Stomach (tissue), 8 donors: ENCODE measurements at regions not wholly inside any gene's neighbourhood (a gene's known extent, or its start where the extent isn't known, plus 50 kb on each side); places are given as distances from the start of the nearest gene placed in this dataset.

Source experiments
- DNase-seq, 2 donors: peaks; one replicate each; pipeline versions ENCODE4 v3.0.0 to v3.0.0-alpha.2; 2013 to 2019
- H3K27ac ChIP-seq, 5 donors: fragments of 200-600 bp in 4 of 5; sonication (generic) in 4 of 5; one replicate each; pipeline ENCODE4 v1.5.1; 2013 to 2019; ENCODE audit warnings: mild to moderate bottlenecking in 1 of 5, moderate library complexity in 1 of 5
- H3K27me3 ChIP-seq, 3 donors: fragments of 200-600 bp; sonication (generic); one replicate each; pipeline ENCODE4 v1.5.1; 2017 to 2019; ENCODE audit warnings: mixed run types in 1 of 3
- H3K36me3 ChIP-seq, 4 donors: fragments of 200-600 bp; sonication (generic); 1 replicate in 3 of 4; 2 replicates in 1 of 4; pipeline ENCODE4 v1.5.1; 2016 to 2019
- H3K4me1 ChIP-seq, 4 donors: fragments of 200-600 bp; sonication (generic); one replicate each; pipeline ENCODE4 v1.5.1; 2016 to 2019
- H3K4me3 ChIP-seq, 4 donors: fragments of 200-600 bp; sonication (generic) in 3 of 4; one replicate each; pipeline ENCODE4 v1.5.1; 2016 to 2019; ENCODE audit warnings: mild to moderate bottlenecking in 1 of 4
- H3K9me3 ChIP-seq, 4 donors: fragments of 200-600 bp; sonication (generic); one replicate each; pipeline ENCODE4 v1.5.1; 2016 to 2019
- CTCF ChIP-seq, 7 experiments: fragments of 450-650 bp in 4 of 7; fragments of 200-600 bp in 3 of 7; sonication (generic) in 3 of 7; IDR thresholded peaks; one replicate each; pipeline ENCODE4 v1.5.1; 2016 to 2019; ENCODE audit warnings: antibody characterized with exemption in 7 of 7, control low read depth in 2 of 7, mild to moderate bottlenecking in 1 of 7
- EP300 ChIP-seq: sonication (generic); formaldehyde crosslinking; IDR thresholded peaks from one replicate; pipeline ENCODE4 v1.6.1; 2017; ENCODE audit warnings: antibody characterized with exemption
- POLR2A ChIP-seq, 4 donors: fragments of 450-650 bp; IDR thresholded peaks; one replicate each; pipeline ENCODE4 v1.6.1; 2016; ENCODE audit warnings: antibody characterized with exemption in 4 of 4, control low read depth in 2 of 4, mild to moderate bottlenecking in 1 of 4, moderate library complexity in 1 of 4
- POLR2AphosphoS5 ChIP-seq, 3 donors: sonication (generic); formaldehyde crosslinking; IDR thresholded peaks; one replicate each; pipeline ENCODE4 v1.6.1; 2016; ENCODE audit warnings: antibody characterized with exemption in 3 of 3
- WGBS, 5 donors: extraction: QIAGEN DNeasy Blood & Tissue Kit in 3 of 5; methylation state at CpG; one replicate each; pipeline versions ENCODE4 v1.1.5 to v1.1.7; 2013 to 2018; 5-methylcytosine and 5-hydroxymethylcytosine counted together
- intact Hi-C: fragments of 100-400 bp; cut with DNase I; formaldehyde crosslinking; loops from one replicate; pipeline ENCODE4 v1.15.1; 2023; ENCODE audit warnings: low total_unique reads
- donor health status: healthy with polysubstance abuse.
- donor health status: Bipolar disorder and iron deficiency.
- donor health status: healthy.

- TF ChIP-seq POLR2A (IDR thresholded peaks at IDR 0.05) (no peak), CTCF (IDR thresholded peaks at IDR 0.05) (no peak), EP300 (no peak), POLR2AphosphoS5 (IDR thresholded peaks at IDR 0.05) (no peak)
- 66 to 87% (median 79%) methylated on average over 6 of the region's 6 CpGs for WGBS, 5 donors
- intact Hi-C loops, result no loop called here
- Histone ChIP-seq H3K27ac (no peak overlapping the region), H3K27me3 (no peaks in the 10 kb centered on the region), H3K4me3 (no peak overlapping the region), H3K4me1 (no peaks in the 10 kb centered on the region), H3K36me3 (no peaks in the 10 kb centered on the region), H3K9me3 (no peaks in the 10 kb centered on the region)
- no peak for DNase-seq
These were observed 1271.6 kb upstream of the SORCS1 start for GRCh38 chr10:108436096-108436495.

- Histone ChIP-seq H3K4me3 (no peak overlapping the region), H3K27me3 (no peaks in the 10 kb centered on the region), H3K36me3 (no peaks in the 10 kb centered on the region), H3K4me1 (no peaks in the 10 kb centered on the region), H3K9me3 (no peaks in the 10 kb centered on the region), H3K27ac (no peak overlapping the region)
- intact Hi-C loops, result no loop called here
- WGBS, 5 donors, result 73 to 90% (median 87%) methylated on average over 3 of the region's 3 CpGs
- no peak for DNase-seq
- TF ChIP-seq POLR2A (IDR thresholded peaks at IDR 0.05), result no peak
- TF ChIP-seq POLR2AphosphoS5 (IDR thresholded peaks at IDR 0.05), result no peak
- TF ChIP-seq CTCF (IDR thresholded peaks at IDR 0.05), result no peak
These were observed 1270.2 kb upstream of the SORCS1 start for GRCh38 chr10:108434559-108435252.

GRCh38 chr10:108427146-108427545 is 1262.6 kb upstream of the SORCS1 start:
- H3K27me3 ChIP-seq, result no peaks in the 10 kb centered on the region
- no peak for TF ChIP-seq EP300
- TF ChIP-seq CTCF (IDR thresholded peaks at IDR 0.05), result no peak
- TF ChIP-seq POLR2AphosphoS5 (IDR thresholded peaks at IDR 0.05), result no peak
- TF ChIP-seq POLR2A (IDR thresholded peaks at IDR 0.05), result no peak
- H3K4me3 ChIP-seq, result no peak overlapping the region
- peak; percentile 27 to 53 for DNase-seq
- WGBS, 5 donors, result 4 to 14% (median 9%) methylated on average over 5 of the region's 5 CpGs
- H3K36me3 ChIP-seq, result no peaks in the 10 kb centered on the region
- intact Hi-C loops, result no loop called here
- H3K27ac ChIP-seq, result no peak overlapping the region
- H3K4me1 ChIP-seq, result peaks cover 0 to 19% (median 10%) of the 10 kb centered on the region in 4 donors
- no peaks in the 10 kb centered on the region for H3K9me3 ChIP-seq

GRCh38 chr10:108425283-108425964 is 1260.9 kb upstream of the SORCS1 start:
- intact Hi-C loops, result no loop called here
- 69 to 92% (median 89%) methylated on average over 1 of the region's 1 CpG for WGBS, 5 donors
- no peak for TF ChIP-seq POLR2A (IDR thresholded peaks at IDR 0.05)
- TF ChIP-seq CTCF (IDR thresholded peaks at IDR 0.05), result no peak
- TF ChIP-seq EP300, result no peak
- TF ChIP-seq POLR2AphosphoS5 (IDR thresholded peaks at IDR 0.05), result no peak

More at GRCh38 chr10:108425283-108425964, 1260.9 kb upstream of the SORCS1 start:
- no peak overlapping the region for H3K4me3 ChIP-seq
- H3K9me3 ChIP-seq, result no peaks in the 10 kb centered on the region
- H3K27me3 ChIP-seq, result no peaks in the 10 kb centered on the region
- H3K36me3 ChIP-seq, result no peaks in the 10 kb centered on the region
- DNase-seq, result no peak
- no peak overlapping the region for H3K27ac ChIP-seq
- peaks cover 0 to 19% (median 10%) of the 10 kb centered on the region in 4 donors for H3K4me1 ChIP-seq
